Prostate gland (tissue), 2 donors: ENCODE measurements at regions not wholly inside any gene's neighbourhood (a gene's known extent, or its start where the extent isn't known, plus 50 kb on each side); places are given as distances from the start of the nearest gene placed in this dataset.

ENCODE experiments used
- DNase-seq: peaks from one replicate; pipeline ENCODE4 v3.0.0-alpha.2; 2019; ENCODE audit warnings: low spot score
- H3K27ac ChIP-seq, 2 donors: fragments of 200-600 bp; sonication (generic); 2 replicates each; pipeline ENCODE4 v1.5.1; 2017 to 2019
- H3K27me3 ChIP-seq: fragments of 200-600 bp; sonication (generic); replicated peaks from 2 replicates; pipeline ENCODE4 v1.5.1; 2019; ENCODE audit not compliant: insufficient read depth
- H3K36me3 ChIP-seq, 2 donors: fragments of 200-600 bp; sonication (generic); 1 replicate in 1 of 2; 2 replicates in 1 of 2; pipeline versions ENCODE4 v1.5.1 to v1.8.1; 2017 to 2019
- H3K4me1 ChIP-seq: fragments of 200-600 bp; sonication (generic); replicated peaks from 2 replicates; pipeline ENCODE4 v1.5.1; 2019
- H3K4me3 ChIP-seq, 2 donors: fragments of 200-600 bp; sonication (generic); 2 replicates each; pipeline ENCODE4 v1.5.1; 2017 to 2019
- H3K9me3 ChIP-seq: fragments of 200-600 bp; sonication (generic); 2 replicates; pipeline ENCODE4 v1.5.1; 2017
- CTCF ChIP-seq, 4 experiments: fragments of 200-600 bp in 2 of 4; fragments of 450-650 bp in 2 of 4; sonication (generic) in 2 of 4; IDR thresholded peaks; 1 replicate in 3 of 4; 2 replicates in 1 of 4; pipeline ENCODE4 v1.5.1; 2016 to 2019; ENCODE audit warnings: antibody characterized with exemption in 4 of 4, mild to moderate bottlenecking in 2 of 4, moderate library complexity in 2 of 4
- POLR2A ChIP-seq: fragments of 450-650 bp; IDR thresholded peaks from one replicate; pipeline ENCODE4 v1.6.1; 2016; ENCODE audit warnings: antibody characterized with exemption, mild to moderate bottlenecking
- POLR2AphosphoS5 ChIP-seq: sonication (generic); formaldehyde crosslinking; IDR thresholded peaks from one replicate; pipeline ENCODE4 v1.6.1; 2017; ENCODE audit warnings: antibody characterized with exemption
- WGBS: methylation state at CpG from one replicate; pipeline ENCODE4 v1.1.5; 2018; 5-methylcytosine and 5-hydroxymethylcytosine counted together
- intact Hi-C: fragments of 100-400 bp; cut with DNase I; formaldehyde crosslinking; loops from one replicate; pipeline ENCODE4 v1.14.2; 2022

- TF ChIP-seq POLR2A (no peak), CTCF (IDR thresholded peaks at IDR 0.05) (no peak), POLR2AphosphoS5 (no peak)
- Histone ChIP-seq H3K27me3 (no peaks in the 10 kb centered on the region), H3K4me3 (no peak overlapping the region), H3K27ac (no peak overlapping the region), H3K9me3 (no peaks in the 10 kb centered on the region), H3K36me3 (no peaks in the 10 kb centered on the region), H3K4me1 (no peaks in the 10 kb centered on the region)
- no peak for DNase-seq
- 69% methylated on average over 1 of the region's 1 CpG for WGBS
- intact Hi-C loops: no loop called here
These were observed 358.9 kb upstream of the NBEA start for GRCh38 chr13:34583181-34583580.

GRCh38 chr13:34587576-34587975 is 354.5 kb upstream of the NBEA start:
- TF ChIP-seq POLR2A (no peak), CTCF (IDR thresholded peaks at IDR 0.05) (no peak), POLR2AphosphoS5 (no peak)
- Histone ChIP-seq H3K36me3 (no peaks in the 10 kb centered on the region), H3K4me3 (no peak overlapping the region), H3K27ac (no peak overlapping the region), H3K9me3 (no peaks in the 10 kb centered on the region), H3K27me3 (no peaks in the 10 kb centered on the region), H3K4me1 (no peaks in the 10 kb centered on the region)
- no peak for DNase-seq
- whole genome bisulfite sequencing: 45% methylated on average over 3 of the region's 3 CpGs
- intact Hi-C loops: no loop called here

- H3K27ac ChIP-seq: no peak overlapping the region
- no peak for TF ChIP-seq POLR2A
- no peak for TF ChIP-seq POLR2AphosphoS5
- TF ChIP-seq CTCF (IDR thresholded peaks at IDR 0.05): no peak
- no peaks in the 10 kb centered on the region for H3K27me3 ChIP-seq
- H3K9me3 ChIP-seq: no peaks in the 10 kb centered on the region
- H3K4me1 ChIP-seq: no peaks in the 10 kb centered on the region
- no peak overlapping the region for H3K4me3 ChIP-seq
- intact Hi-C loops: no loop called here
- no peak for DNase-seq
- H3K36me3 ChIP-seq: no peaks in the 10 kb centered on the region
- WGBS: 93% methylated on average over 7 of the region's 7 CpGs
These were observed 353.7 kb upstream of the NBEA start for GRCh38 chr13:34588362-34588761.

GRCh38 chr13:34589581-34589980 is 352.5 kb upstream of the NBEA start:
- Histone ChIP-seq H3K27ac (no peak overlapping the region), H3K4me3 (no peak overlapping the region), H3K4me1 (no peaks in the 10 kb centered on the region), H3K9me3 (no peaks in the 10 kb centered on the region), H3K36me3 (no peaks in the 10 kb centered on the region), H3K27me3 (no peaks in the 10 kb centered on the region)
- DNase-seq: no peak
- intact Hi-C loops: no loop called here
- no peak for TF ChIP-seq POLR2A
- no peak for TF ChIP-seq CTCF (IDR thresholded peaks at IDR 0.05)
- no peak for TF ChIP-seq POLR2AphosphoS5
- WGBS: 73% methylated on average over 3 of the region's 3 CpGs

- H3K4me3 ChIP-seq: no peak overlapping the region
- DNase-seq: no peak
- 49% methylated on average over 3 of the region's 3 CpGs for WGBS
- no peaks in the 10 kb centered on the region for H3K36me3 ChIP-seq
- intact Hi-C loops: no loop called here
- no peak overlapping the region for H3K27ac ChIP-seq
- H3K4me1 ChIP-seq: no peaks in the 10 kb centered on the region
- no peaks in the 10 kb centered on the region for H3K27me3 ChIP-seq
- no peaks in the 10 kb centered on the region for H3K9me3 ChIP-seq
- TF ChIP-seq POLR2AphosphoS5 (no peak), CTCF (IDR thresholded peaks at IDR 0.05) (no peak), POLR2A (no peak)
These were observed 350.9 kb upstream of the NBEA start for GRCh38 chr13:34591129-34591528.
